Mesendoderm (in vitro differentiated cells): ENCODE measurements at regions not wholly inside any gene's neighbourhood (a gene's known extent, or its start where the extent isn't known, plus 50 kb on each side); places are given as distances from the start of the nearest gene placed in this dataset.
A peak's percentile ranks its signal among the peaks of the same experiment; 100 is the strongest.

Experiments used
- DNase-seq: peaks from one replicate; pipeline ENCODE4 v3.0.0; 2013
- H2AK5ac ChIP-seq: 2 replicates; pipeline ENCODE4 v1.6.1; 2013; ENCODE audit warnings: low read length, inconsistent platforms
- H2BK120ac ChIP-seq: 2 replicates; pipeline ENCODE4 v1.6.1; 2013; ENCODE audit warnings: low read depth, mild to moderate bottlenecking, low read length, moderate library complexity, mixed read lengths
- H2BK15ac ChIP-seq: replicated peaks from 2 replicates; pipeline ENCODE4 v1.6.1; 2013; ENCODE audit warnings: low read depth, mild to moderate bottlenecking, moderate library complexity
- H2BK5ac ChIP-seq: 2 replicates; pipeline ENCODE4 v1.6.1; 2013; ENCODE audit warnings: low read length, inconsistent platforms
- H3K18ac ChIP-seq: 2 replicates; pipeline ENCODE4 v1.6.1; 2013; ENCODE audit warnings: mild to moderate bottlenecking, low read length, mixed read lengths
- H3K23ac ChIP-seq: one replicate; pipeline ENCODE4 v1.6.1; 2013; ENCODE audit warnings: low read length
- H3K27ac ChIP-seq: 2 replicates; pipeline ENCODE4 v1.5.1; 2013; ENCODE audit warnings: low read depth, mild to moderate bottlenecking, inconsistent platforms, low read length, moderate library complexity
- H3K27me3 ChIP-seq: 2 replicates; pipeline ENCODE4 v1.6.1; 2013; ENCODE audit warnings: low read length, control low read depth, mild to moderate bottlenecking, inconsistent platforms; ENCODE audit not compliant: insufficient read depth, poor library complexity
- H3K36me3 ChIP-seq: 2 replicates; pipeline ENCODE4 v1.6.1; 2013; ENCODE audit warnings: low read length, inconsistent platforms; ENCODE audit not compliant: control insufficient read depth, insufficient read depth
- H3K4ac ChIP-seq: one replicate; pipeline ENCODE4 v1.6.1; 2013; ENCODE audit warnings: low read depth, mild to moderate bottlenecking, low read length, moderate library complexity
- H3K4me1 ChIP-seq: 2 replicates; pipeline ENCODE4 v1.6.1; 2013; ENCODE audit warnings: low read depth, low read length, inconsistent platforms; ENCODE audit not compliant: control insufficient read depth
- H3K4me2 ChIP-seq: 2 replicates; pipeline ENCODE4 v1.6.1; 2013; ENCODE audit warnings: low read length
- H3K4me3 ChIP-seq: 2 replicates; pipeline ENCODE4 v1.5.1; 2013; ENCODE audit warnings: mild to moderate bottlenecking, low read length
- H3K56ac ChIP-seq: one replicate; pipeline ENCODE4 v1.6.1; 2013; ENCODE audit warnings: low read length
- H3K79me1 ChIP-seq: 2 replicates; pipeline ENCODE4 v1.6.1; 2013; ENCODE audit warnings: low read length, inconsistent platforms
- H3K79me2 ChIP-seq: 2 replicates; pipeline ENCODE4 v1.6.1; 2013; ENCODE audit warnings: mild to moderate bottlenecking, low read length; ENCODE audit not compliant: control insufficient read depth, insufficient read depth
- H3K9ac ChIP-seq: 2 replicates; pipeline ENCODE4 v1.6.1; 2013; ENCODE audit warnings: low read length, inconsistent platforms
- H4K5ac ChIP-seq: one replicate; pipeline ENCODE4 v1.6.1; 2013; ENCODE audit warnings: low read length
- H4K8ac ChIP-seq: one replicate; pipeline ENCODE4 v1.6.1; 2013; ENCODE audit warnings: low read depth, mild to moderate bottlenecking, control low read depth, low read length, moderate library complexity
- WGBS: extraction: QIAGEN DNeasy Blood & Tissue Kit; methylation state at CpG from one replicate; pipeline ENCODE4 v1.1.7; 2013; ENCODE audit warnings: low lambda C conversion rate, missing lambda C conversion rate; ENCODE audit not compliant: insufficient coverage; ENCODE audit errors: extremely low coverage; 5-methylcytosine and 5-hydroxymethylcytosine counted together

DNA sequence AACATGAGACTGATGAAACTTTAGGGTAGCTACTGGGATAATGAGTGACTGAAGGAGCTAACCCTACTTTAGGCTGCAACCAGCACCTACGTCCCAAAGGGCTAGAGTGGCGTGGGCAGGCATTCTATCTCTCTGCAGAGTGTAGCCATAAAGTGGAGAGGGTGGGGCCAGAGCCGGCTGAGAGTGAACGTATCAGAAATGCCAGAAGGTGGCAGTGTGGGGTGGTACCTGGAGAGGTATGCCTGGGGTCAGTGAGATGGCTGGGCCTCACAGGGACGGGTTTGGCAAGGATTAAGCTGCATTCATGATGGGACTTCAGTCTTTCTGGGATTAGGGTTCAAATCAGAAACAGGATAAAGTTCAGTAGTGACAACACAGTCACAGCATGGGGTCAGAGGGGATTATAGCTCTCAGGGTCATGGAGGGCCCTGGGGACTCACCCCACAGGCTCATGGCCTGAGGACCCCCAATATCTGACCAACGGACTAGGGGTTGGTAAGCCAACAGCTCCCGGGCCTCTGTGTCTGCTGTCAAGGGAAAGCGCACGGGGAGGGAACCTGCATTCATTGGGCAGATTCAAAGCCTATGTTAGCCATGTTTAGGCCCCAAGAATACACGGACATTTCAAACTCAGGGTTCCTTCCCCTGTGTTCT is 86.5 kb upstream of the FOXB1 start:
- H3K56ac ChIP-seq = no peak overlapping the region
- H4K8ac ChIP-seq = no peak overlapping the region
- H3K27ac ChIP-seq = no peak overlapping the region
- peak; percentile 83 for DNase-seq
- H4K5ac ChIP-seq = no peak overlapping the region
- H3K4ac ChIP-seq = no peak overlapping the region
- H3K23ac ChIP-seq = no peak overlapping the region
- H3K9ac ChIP-seq = no peak overlapping the region
- no peak overlapping the region for H2BK120ac ChIP-seq
- H3K18ac ChIP-seq = no peak overlapping the region
- H3K27me3 ChIP-seq = no peaks in the 10 kb centered on the region
- no peak overlapping the region for H2AK5ac ChIP-seq
- no peaks in the 10 kb centered on the region for H3K79me1 ChIP-seq
- no peak overlapping the region for H3K4me3 ChIP-seq
- no peaks in the 10 kb centered on the region for H3K79me2 ChIP-seq
- WGBS = no CpG with 5 or more reads among the region's 10 CpGs
- H3K4me2 ChIP-seq = no peak overlapping the region
- no peaks in the 10 kb centered on the region for H3K4me1 ChIP-seq
- H3K36me3 ChIP-seq = no peaks in the 10 kb centered on the region
- H2BK5ac ChIP-seq = no peak overlapping the region
- H2BK15ac ChIP-seq = no peak overlapping the region

DNA sequence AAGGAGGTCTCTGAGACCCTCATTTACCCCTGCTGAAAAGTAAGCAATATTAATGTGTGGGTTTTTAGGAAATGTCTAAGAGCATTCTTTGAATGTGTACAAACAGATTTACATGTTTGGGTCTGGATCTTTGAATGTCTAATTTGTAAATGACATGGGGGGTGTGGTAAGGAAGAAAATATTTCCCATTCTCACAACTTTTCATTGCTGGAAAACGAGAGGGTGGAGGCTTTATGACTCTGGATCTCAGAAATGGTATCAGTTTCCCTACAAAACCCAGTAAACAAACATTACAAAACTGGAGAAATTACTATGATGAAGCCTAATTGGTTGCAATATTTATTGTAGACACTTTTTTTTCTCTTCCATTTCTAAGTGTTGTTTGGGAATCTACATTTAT is 98.1 kb upstream of the FOXB1 start:
- no peak overlapping the region for H3K18ac ChIP-seq
- H2BK120ac ChIP-seq = no peak overlapping the region
- no peak overlapping the region for H4K8ac ChIP-seq
- no peak overlapping the region for H3K9ac ChIP-seq
- H3K79me1 ChIP-seq = no peaks in the 10 kb centered on the region
- H3K4ac ChIP-seq = no peak overlapping the region
- H3K36me3 ChIP-seq = no peaks in the 10 kb centered on the region
- no peak overlapping the region for H2BK15ac ChIP-seq
- H3K79me2 ChIP-seq = no peaks in the 10 kb centered on the region
- no peak overlapping the region for H3K56ac ChIP-seq
- DNase-seq = no peak
- WGBS = no CpG with 5 or more reads among the region's 1 CpG
- no peaks in the 10 kb centered on the region for H3K27me3 ChIP-seq
- no peak overlapping the region for H2AK5ac ChIP-seq
- H3K4me2 ChIP-seq = no peak overlapping the region
- no peak overlapping the region for H2BK5ac ChIP-seq
- H3K23ac ChIP-seq = no peak overlapping the region
- no peak overlapping the region for H4K5ac ChIP-seq
- H3K27ac ChIP-seq = no peak overlapping the region
- H3K4me3 ChIP-seq = no peak overlapping the region
- peaks cover 2% of the 10 kb centered on the region for H3K4me1 ChIP-seq

DNA sequence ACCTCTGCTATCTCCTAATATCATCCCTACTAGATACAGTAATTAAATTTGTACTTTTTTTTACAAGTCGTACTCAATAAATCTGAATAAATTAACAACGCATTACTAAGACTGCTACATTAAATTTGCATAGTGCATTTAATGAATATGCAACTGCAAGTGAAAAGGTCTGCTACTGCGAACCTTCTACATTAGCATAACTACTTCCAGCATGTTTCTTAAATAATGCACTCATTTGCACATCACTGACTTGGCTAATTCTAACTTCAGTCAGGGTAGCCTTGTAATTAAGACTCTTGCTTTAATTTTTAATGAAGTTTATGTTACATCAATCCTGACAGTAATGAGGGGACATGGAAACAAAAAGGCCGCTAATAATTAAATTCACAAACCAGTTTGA is 98.9 kb upstream of the FOXB1 start:
- no peaks in the 10 kb centered on the region for H3K36me3 ChIP-seq
- H4K5ac ChIP-seq = no peak overlapping the region
- DNase-seq = no peak
- no CpG with 5 or more reads among the region's 4 CpGs for WGBS
- no peaks in the 10 kb centered on the region for H3K27me3 ChIP-seq
- no peaks in the 10 kb centered on the region for H3K79me2 ChIP-seq
- H4K8ac ChIP-seq = no peak overlapping the region
- H2BK15ac ChIP-seq = no peak overlapping the region
- H3K56ac ChIP-seq = no peak overlapping the region
- H3K4me2 ChIP-seq = no peak overlapping the region
- no peak overlapping the region for H2AK5ac ChIP-seq
- no peak overlapping the region for H3K23ac ChIP-seq
- H3K79me1 ChIP-seq = no peaks in the 10 kb centered on the region
- peaks cover 2% of the 10 kb centered on the region for H3K4me1 ChIP-seq
- H3K4ac ChIP-seq = no peak overlapping the region
- H3K4me3 ChIP-seq = no peak overlapping the region
- no peak overlapping the region for H3K9ac ChIP-seq
- no peak overlapping the region for H2BK120ac ChIP-seq
- H3K27ac ChIP-seq = no peak overlapping the region
- no peak overlapping the region for H3K18ac ChIP-seq
- no peak overlapping the region for H2BK5ac ChIP-seq

DNA sequence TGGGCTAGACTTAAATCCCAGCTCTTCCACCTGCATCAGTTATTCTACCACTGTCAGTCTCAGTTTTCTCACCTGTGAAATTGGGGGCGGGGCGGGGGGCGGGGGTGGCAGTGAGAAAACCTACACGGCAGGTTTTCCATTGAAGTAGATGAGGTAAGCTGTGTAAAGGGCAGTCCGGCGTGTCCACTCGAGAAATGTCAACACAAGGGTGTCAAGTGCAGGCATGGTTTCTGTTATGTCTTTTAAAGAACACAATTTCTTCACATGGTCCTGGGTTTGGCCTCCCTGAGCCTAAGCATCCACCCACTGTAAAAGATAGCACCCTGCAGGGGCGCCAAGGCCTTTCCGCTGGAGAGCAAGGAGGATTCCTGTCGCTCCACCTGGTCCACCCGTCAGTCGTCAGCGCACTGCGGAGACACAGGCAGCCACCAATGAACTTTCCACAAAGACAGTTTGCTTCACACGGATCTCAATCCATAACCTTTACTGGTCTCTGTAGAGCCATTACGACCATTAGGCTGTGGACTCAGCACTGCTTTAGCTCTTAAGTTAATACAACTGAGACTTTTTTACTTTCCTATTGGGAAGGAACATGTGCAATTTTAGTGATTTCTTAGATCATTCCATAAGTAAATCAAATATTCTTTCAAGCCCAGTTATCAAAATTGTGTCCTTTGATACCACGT is 99.5 kb upstream of the FOXB1 start:
- Histone ChIP-seq H3K4me1 (peaks cover 2% of the 10 kb centered on the region), H2BK5ac (no peak overlapping the region), H2AK5ac (no peak overlapping the region), H3K4ac (no peak overlapping the region), H3K56ac (no peak overlapping the region), H2BK15ac (no peak overlapping the region), H3K4me3 (no peak overlapping the region), H3K4me2 (no peak overlapping the region), H3K36me3 (no peaks in the 10 kb centered on the region), H3K79me2 (no peaks in the 10 kb centered on the region), H2BK120ac (no peak overlapping the region), H3K79me1 (no peaks in the 10 kb centered on the region), H4K8ac (no peak overlapping the region), H3K23ac (no peak overlapping the region), H3K9ac (no peak overlapping the region), H3K27ac (no peak overlapping the region), H3K18ac (no peak overlapping the region), H4K5ac (no peak overlapping the region), H3K27me3 (no peaks in the 10 kb centered on the region)
- peak; percentile 40 for DNase-seq
- no CpG with 5 or more reads among the region's 17 CpGs for WGBS

DNA sequence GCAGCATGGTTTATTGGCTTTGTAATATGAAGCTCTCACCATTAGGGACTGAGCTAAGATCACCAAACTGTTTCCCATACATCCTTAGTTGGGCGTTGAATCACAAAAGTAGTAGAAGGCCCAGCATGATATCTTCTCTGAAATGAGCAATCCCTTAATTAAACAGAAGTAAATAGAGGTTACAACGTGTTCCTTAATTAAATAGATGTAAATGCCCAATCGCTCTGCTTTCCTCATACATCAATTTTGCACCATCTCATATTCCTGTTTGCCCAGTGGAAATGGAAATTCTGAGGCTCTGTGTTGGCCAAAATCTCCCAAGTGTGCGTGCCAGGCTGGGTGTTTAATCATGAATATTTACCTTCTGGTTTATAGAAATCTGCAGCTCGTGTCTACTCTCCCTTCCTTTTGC is 107.4 kb upstream of the FOXB1 start:
- H3K18ac ChIP-seq = no peak overlapping the region
- H2BK120ac ChIP-seq = no peak overlapping the region

DNA sequence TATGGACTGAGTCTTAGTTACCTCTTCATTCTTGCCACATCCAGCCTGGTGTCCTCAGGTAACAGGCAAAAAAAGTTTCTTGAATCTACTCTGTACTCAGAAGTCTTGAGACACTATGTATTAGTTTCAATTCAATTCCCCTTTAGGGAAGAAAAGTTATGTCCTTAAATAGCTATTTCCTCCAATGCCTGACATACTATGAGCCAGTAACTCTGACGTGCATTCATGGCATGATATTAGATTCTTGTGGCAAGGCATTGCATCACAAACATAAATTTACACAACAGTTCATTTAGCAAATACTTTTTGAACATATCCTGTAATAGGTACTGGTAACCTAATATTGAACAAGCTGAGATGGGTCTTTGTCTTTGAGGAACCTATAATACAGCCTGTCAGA is 109.3 kb upstream of the FOXB1 start:
- no CpG with 5 or more reads among the region's 1 CpG for WGBS
- no peak overlapping the region for H3K4ac ChIP-seq
- H2BK5ac ChIP-seq = no peak overlapping the region

More for the DNA sequence above, 107.4 kb upstream of the FOXB1 start:
- H3K4ac ChIP-seq = no peak overlapping the region
- H4K5ac ChIP-seq = no peak overlapping the region
- no peak for DNase-seq
- no peaks in the 10 kb centered on the region for H3K36me3 ChIP-seq
- no peaks in the 10 kb centered on the region for H3K27me3 ChIP-seq
- H3K79me1 ChIP-seq = no peaks in the 10 kb centered on the region
- H2AK5ac ChIP-seq = no peak overlapping the region
- H3K79me2 ChIP-seq = no peaks in the 10 kb centered on the region
- H3K27ac ChIP-seq = no peak overlapping the region
- H3K9ac ChIP-seq = no peak overlapping the region
- H2BK15ac ChIP-seq = no peak overlapping the region
- H3K23ac ChIP-seq = no peak overlapping the region
- no peak overlapping the region for H2BK5ac ChIP-seq
- H3K56ac ChIP-seq = no peak overlapping the region
- no peak overlapping the region for H4K8ac ChIP-seq
- no CpG with 5 or more reads among the region's 5 CpGs for WGBS
- H3K4me2 ChIP-seq = no peak overlapping the region
- peaks cover 2% of the 10 kb centered on the region for H3K4me1 ChIP-seq
- H3K4me3 ChIP-seq = no peak overlapping the region

More for the DNA sequence above, 109.3 kb upstream of the FOXB1 start:
- Histone ChIP-seq H3K36me3 (no peaks in the 10 kb centered on the region), H3K4me1 (peaks cover 2% of the 10 kb centered on the region), H4K8ac (no peak overlapping the region), H3K4me2 (no peak overlapping the region), H3K23ac (no peak overlapping the region), H3K56ac (no peak overlapping the region), H3K79me2 (no peaks in the 10 kb centered on the region), H3K18ac (no peak overlapping the region), H3K9ac (no peak overlapping the region), H2BK15ac (no peak overlapping the region), H2AK5ac (no peak overlapping the region), H3K27ac (no peak overlapping the region), H3K27me3 (no peaks in the 10 kb centered on the region), H2BK120ac (no peak overlapping the region), H3K4me3 (no peak overlapping the region), H4K5ac (no peak overlapping the region), H3K79me1 (no peaks in the 10 kb centered on the region)
- no peak for DNase-seq
